NCI-H510A (cell line): ENCODE measurements at regions not wholly inside any gene's neighbourhood (a gene's known extent, or its start where the extent isn't known, plus 50 kb on each side); places are given as distances from the start of the nearest gene placed in this dataset.

Experiments
- DNase-seq: peaks from one replicate; lab custom pipeline; 2025; lab: John Stamatoyannopoulos, UW

GRCh38 chr1:214928574-214928973, 154.0 kb upstream of the KCNK2 start:
- no peak for DNase-seq

- no peak for DNase-seq
Observed at GRCh38 chr1:214933375-214933774, 149.2 kb upstream of the KCNK2 start.

- no peak for DNase-seq
Observed at GRCh38 chr1:214934045-214934444, 148.5 kb upstream of the KCNK2 start.

- DNase-seq, result no peak
Observed at GRCh38 chr1:214935258-214935657, 147.3 kb upstream of the KCNK2 start.

- no peak for DNase-seq
Observed at GRCh38 chr1:214939180-214939579, 143.4 kb upstream of the KCNK2 start.

- DNase-seq, result no peak
Observed at GRCh38 chr1:214941061-214941460, 141.5 kb upstream of the KCNK2 start.

GRCh38 chr1:214943054-214943453, 139.5 kb upstream of the KCNK2 start:
- DNase-seq, result no peak

- no peak for DNase-seq
Observed at GRCh38 chr1:214946615-214947014, 135.9 kb upstream of the KCNK2 start.

GRCh38 chr1:214952648-214953047, 129.9 kb upstream of the KCNK2 start:
- DNase-seq, result no peak

- DNase-seq, result no peak
Observed at GRCh38 chr1:214953901-214954616, 128.5 kb upstream of the KCNK2 start.

GRCh38 chr1:214954617-214954949, 128.0 kb upstream of the KCNK2 start:
- no peak for DNase-seq

- DNase-seq, result no peak
Observed at GRCh38 chr1:214957330-214958137, 125.0 kb upstream of the KCNK2 start.

GRCh38 chr1:214958486-214958885, 124.1 kb upstream of the KCNK2 start:
- no peak for DNase-seq

- no peak for DNase-seq
Observed at GRCh38 chr1:214966346-214966745, 116.2 kb upstream of the KCNK2 start.

- DNase-seq, result no peak
Observed at GRCh38 chr1:214967865-214968575, 114.5 kb upstream of the KCNK2 start.

GRCh38 chr1:214970016-214970415, 112.5 kb upstream of the KCNK2 start:
- no peak for DNase-seq

GRCh38 chr1:214971071-214971470, 111.5 kb upstream of the KCNK2 start:
- DNase-seq, result no peak

GRCh38 chr1:214974002-214974401, 108.5 kb upstream of the KCNK2 start:
- DNase-seq, result no peak

GRCh38 chr1:214976665-214977064, 105.9 kb upstream of the KCNK2 start:
- no peak for DNase-seq

- DNase-seq, result no peak
Observed at GRCh38 chr1:214977110-214977509, 105.4 kb upstream of the KCNK2 start.

GRCh38 chr1:214977700-214978374, 104.7 kb upstream of the KCNK2 start:
- no peak for DNase-seq

GRCh38 chr1:214979191-214979590, 103.3 kb upstream of the KCNK2 start:
- no peak for DNase-seq
